ENCODE measurements at regions not wholly inside any gene's neighbourhood (a gene's known extent, or its start where the extent isn't known, plus 50 kb on each side); places are given as distances from the start of the nearest gene placed in this dataset.

- no peak for TF ChIP-seq CTCF (IDR thresholded peaks at IDR 0.05; ENCODE audit: low read depth, low read length, poor library complexity, severe bottlenecking)
- no peak for TF ChIP-seq EZH2phosphoT487 (IDR thresholded peaks at IDR 0.05; ENCODE audit: borderline replicate concordance, low read length)
Observed at GRCh38 chr17:52827526-52827925, 669.0 kb upstream of the CA10 start.
